HG03432 (cell line): ENCODE measurements at regions not wholly inside any gene's neighbourhood (a gene's known extent, or its start where the extent isn't known, plus 50 kb on each side); places are given as distances from the start of the nearest gene placed in this dataset.

Source experiments
- ATAC-seq: cut with Tn5 transposase; IDR thresholded peaks from one replicate; pipeline ENCODE4 v1.9.1; 2021; ENCODE audit warnings: mild to moderate bottlenecking, moderate library complexity; ENCODE audit not compliant: unreplicated experiment

DNA sequence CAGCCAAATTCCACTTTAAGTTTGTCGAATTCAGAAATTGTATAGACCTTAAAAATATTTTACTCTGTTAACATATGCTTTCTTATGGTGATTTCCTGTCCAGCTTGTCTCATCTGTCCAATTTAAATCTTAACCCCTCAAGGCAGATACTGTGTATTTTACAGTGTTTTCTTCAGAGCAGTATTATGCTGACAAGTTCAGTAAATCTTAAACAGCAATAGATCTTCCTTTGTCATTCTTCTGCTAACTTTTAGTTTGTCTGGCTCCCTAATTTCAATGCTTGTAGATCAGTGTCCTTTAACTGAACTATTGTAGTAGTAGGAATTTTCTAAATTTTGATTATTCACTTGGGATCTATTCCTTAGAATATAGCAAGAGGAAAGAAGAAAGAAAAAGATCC, 52.8 kb upstream of the MEIS1 start:
- no peak for ATAC-seq

DNA sequence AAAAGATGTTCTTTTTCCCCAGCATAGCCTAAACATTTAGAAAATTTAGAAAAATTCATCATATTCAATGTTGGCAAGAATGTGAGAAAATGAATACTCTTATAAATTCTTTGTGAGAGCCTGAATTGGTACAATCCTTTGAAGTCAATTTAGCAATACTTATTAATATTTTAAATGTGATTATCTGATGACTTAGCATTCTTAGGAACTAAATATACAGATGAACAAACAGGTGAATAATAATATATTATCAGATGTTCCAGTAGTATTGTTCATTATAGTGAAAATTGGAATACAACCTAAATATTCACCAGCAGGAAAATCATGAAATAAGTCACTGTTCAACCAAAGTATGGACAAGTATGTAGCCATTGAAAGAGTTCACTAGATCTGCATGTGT, 55.5 kb upstream of the MEIS1 start:
- no peak for ATAC-seq

DNA sequence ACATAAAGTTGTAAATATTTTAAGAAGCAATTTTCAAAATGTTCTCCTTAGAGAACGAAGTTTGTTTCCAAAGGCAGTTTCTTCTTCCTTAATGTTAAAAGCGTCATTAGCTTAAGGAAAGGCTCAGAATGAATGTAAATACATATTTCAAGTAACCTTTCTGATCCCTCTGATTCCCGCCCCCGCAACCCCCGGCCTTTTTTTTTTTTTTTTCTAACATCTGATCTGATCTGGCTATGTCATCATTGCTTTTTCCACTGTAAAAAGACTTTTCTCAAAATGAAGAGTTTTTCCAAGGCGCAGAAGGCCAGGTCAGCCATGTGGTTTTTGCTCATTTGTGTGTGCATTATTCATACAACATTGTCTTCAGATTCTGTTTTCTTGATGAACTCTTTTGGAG, 57.1 kb upstream of the MEIS1 start:
- ATAC-seq, result no peak

DNA sequence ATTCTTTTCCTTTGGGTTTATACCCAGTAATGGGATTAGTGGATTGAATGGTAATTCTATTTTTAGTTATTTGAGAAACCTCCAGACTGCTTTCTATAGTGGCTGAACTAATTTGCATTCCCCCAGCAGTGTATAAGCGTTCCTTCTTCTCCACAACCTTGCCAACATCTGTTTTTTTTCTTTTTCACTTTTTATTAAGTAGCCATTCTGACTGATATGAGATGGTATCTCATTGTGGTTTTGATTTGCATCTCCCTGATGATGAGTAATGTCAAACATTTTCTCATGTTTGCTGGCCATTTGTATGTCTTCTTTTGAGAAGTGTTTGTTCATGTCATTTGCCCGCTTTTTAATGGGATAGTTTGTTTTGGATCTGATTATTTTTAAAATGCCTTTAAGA, 64.1 kb upstream of the MEIS1 start:
- no peak for ATAC-seq

DNA sequence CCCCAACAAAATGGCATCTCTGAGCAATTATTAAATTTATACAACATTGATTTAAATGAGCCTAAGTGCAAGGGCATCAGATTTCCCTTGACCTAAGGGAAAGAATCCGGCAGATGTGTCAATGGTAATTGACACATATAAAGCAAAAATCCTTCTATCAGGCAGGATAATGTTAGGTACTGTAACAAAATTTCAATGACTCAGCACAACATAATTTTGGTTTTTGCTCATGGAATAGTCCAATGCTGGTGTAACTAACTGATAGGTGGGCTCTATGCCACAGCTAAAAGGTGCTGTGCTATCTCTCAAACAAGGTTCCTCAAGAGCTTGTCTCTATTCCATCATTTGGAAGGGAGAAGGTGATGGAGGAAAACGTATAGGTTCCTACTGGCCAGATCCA, 68.3 kb upstream of the MEIS1 start:
- ATAC-seq, result no peak

DNA sequence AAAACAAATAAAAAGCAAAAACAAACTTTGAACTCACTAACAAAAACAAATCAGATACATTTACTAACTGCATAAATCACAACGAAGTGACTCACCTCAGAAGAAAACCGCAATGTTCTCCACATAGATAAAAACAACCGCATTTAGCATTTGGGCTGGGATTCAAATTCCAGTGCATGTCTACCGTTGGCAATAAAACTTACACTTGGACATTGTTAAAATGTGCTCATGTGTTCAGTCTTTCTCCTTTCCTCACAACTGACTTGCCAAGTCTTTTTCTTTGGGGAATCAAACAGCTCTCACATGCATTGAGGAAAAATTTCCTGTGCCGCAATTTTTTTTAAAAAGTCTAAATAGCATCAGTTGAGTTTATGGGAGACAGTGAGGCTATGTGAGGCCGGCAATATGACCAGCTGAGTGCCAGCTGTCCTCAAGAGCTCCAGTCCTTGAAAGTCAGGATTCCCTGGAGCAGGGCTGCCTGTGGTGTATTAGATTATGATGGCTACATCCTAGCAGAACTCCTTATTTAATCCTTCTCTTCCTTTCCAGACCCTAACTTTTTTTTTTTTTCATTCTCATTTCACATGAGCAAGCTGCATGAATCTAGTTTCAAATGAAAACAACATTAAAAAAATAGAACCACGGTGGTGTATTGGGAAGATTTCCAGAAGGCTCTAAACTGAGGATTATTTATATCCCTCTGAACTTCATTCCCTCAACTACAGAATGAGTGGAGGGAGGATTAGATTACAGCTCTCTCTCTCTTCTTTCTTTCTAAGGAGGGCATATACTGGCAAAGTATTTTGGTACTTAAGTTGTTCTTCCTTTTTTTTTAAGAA, 70.2 kb upstream of the MEIS1 start:
- no peak for ATAC-seq

DNA sequence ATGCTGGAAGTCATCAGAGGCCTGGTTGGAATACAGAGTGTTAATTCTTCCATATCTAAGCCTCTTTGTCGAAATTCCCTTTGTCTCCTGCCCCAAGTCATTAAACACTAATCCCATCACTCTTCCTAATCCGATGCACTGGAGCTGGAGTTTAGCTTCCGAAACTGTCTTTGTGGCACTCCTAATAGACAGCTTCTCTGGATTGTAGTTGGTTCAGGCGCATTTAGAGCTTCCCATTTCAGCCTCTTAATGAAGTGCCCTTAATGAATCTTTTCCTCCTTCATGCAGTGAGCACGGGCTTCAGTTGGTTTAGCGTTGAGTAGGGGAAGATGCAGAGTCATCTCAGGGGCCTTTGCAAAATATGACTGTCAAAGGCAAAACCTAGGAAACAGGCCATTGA, 72.2 kb upstream of the MEIS1 start:
- no peak for ATAC-seq

DNA sequence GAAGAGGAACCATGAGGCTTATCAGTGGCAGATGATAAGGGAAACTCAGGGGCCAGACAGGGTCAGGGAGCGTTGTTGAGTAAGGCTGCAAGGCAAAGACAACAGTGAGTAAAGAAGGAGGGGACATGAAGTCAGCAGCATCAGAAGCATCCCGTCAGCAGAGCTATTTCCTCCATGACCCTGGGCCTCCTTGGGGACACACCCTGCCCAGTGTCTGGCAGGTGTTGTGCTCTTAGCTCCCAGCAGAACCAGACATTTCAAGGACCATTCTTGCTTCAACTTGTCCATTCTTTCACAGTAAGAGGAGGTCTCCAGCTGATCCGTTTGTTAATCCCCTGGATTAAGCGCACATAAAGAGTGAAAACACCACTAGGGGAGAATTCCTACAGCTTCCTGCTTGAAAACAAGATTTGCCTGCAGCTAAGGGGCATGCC, 88.7 kb upstream of the MEIS1 start:
- no peak for ATAC-seq

DNA sequence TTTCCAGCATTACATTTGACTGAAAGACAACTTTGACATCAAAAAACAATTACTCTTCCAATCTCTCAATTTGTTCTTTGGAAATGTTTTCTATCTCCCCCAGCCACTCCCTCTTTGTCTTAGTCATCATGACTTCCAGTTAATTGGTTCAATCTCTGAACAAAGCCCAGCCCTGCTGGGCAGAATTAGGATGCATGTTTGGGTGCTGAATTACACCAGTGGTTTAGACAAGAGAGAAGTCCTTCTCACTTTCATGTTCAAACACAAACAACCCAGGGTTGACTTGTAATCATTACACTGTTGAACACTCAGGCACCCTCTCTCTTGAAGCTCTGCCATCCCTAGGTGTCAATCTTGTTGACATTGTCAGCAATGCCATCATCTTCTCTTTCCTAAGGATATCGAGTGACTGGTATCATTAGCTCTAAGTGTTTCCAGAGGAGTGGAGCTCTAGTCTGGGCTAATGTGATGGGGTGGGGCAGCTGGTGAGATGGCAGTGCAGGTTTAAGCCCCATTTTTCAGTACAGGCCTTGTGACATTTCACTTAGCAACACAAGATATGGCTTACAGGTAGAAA, 90.8 kb upstream of the MEIS1 start:
- no peak for ATAC-seq

DNA sequence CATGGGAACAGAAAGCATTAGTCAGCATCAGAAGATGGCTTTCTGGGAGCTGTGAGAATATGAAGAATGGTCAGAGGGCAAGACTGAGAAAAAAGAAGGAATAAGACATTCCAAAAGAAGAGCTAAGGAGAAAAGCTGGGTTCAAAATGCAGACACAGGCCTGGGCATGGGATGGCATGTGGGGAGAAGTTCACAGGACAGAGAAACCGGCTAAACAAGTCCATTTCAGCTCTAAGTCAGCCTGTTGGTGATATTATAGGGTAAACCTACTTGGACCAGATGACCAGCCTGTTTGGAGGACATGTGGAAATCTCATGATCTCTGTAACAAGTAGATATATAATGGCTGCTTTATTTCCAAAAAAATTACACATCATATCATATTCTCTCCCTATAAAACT, 91.7 kb upstream of the MEIS1 start:
- ATAC-seq, result no peak

DNA sequence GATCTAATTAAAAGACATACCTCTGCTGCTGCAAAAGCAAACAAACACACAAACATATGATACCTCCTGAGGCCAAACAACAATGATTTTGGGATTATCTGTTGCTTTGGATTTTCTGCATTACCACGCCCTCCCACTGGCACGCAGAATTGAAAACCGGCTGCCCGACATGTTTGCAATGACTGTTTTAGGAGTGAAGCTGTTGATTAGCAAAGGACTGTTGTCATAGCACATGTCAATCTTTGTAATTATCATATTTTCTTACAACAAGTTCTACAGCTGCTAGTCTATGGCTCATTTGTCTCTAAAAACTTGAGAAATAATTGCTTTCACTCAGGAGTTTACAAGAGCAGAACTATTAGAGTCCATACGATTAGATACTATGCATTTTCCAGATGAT, 94.4 kb upstream of the MEIS1 start:
- no peak for ATAC-seq

DNA sequence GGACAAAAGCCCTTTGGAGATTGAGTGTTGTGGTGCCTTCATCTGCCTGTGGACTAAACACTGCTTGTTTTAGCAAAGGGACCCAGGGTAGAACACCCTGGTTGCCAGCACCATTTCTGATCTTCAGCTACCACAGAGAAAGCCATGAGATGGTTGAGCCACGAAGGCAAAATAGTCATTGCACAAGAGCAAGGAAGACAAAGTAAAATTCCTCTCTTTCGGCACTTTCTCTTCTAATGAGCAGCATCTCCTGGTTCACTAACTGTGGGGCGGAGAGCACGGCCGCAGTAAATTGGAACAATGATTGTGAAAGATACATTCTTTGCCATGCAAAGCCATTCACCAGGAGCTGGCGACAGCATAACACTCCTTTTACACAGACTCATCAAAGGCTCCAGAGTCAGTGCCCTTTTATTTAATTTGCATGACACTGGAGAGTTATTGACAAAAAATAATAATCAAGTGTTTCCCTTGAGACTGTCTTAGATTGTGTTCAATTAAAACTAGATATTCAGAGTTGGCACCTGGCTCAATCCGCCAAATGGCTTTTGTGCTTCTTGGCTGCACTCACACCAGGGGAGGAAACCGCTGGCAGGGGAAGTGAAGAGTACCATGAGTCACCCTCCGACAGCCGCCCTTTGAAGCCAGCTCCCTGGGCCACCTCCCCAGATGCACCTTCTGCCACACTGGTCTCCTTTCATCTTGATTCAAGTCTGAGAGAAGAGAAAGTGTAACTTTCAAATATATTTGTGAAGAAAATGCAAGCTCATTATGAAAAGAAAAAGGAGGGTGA, 100.5 kb upstream of the MEIS1 start:
- ATAC-seq, result no peak

DNA sequence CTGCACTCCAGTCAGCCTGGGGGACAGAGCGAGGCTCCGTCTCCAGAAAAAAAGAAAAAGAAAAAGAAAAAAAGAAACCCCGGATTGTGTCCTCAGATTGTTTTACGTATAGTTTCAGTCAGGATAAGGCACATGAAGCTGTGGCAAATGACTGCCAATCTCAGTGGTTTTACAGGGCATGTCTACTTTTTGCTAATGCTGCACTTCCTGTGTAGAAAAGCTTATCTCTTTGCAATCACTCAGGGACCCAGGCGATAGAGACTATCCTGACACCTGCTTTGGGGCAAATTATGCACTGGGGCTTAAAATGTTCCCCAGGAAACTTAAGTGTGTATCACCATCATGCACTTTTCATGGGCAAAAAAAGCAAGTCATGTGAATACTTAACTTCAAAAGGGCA, 103.7 kb upstream of the MEIS1 start:
- ATAC-seq, result no peak

DNA sequence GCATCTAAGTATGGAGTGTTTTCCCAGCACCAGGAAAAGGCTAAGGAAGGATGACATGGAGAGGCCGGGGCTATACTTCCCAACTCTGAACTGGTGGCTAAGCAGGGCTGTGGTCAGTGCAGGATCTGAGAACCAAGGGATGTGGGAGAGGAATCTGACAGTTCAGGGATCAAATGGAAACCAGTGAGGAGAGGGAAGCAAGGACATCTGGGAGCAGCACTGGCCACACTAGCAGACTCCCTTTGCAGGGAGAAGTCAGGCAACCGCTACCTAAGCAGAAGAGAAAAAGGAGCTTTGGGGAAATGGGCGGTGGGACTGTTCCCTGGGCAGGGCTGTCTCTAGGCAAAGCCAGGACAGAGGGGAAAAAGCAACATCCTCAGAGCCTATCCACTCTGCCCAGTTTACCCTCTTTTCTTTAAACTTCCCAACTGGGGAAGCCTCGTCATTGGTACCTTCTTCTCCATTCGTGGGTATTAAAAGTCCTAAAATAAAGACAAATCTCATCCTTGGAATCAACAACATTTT, 105.8 kb upstream of the MEIS1 start:
- no peak for ATAC-seq

DNA sequence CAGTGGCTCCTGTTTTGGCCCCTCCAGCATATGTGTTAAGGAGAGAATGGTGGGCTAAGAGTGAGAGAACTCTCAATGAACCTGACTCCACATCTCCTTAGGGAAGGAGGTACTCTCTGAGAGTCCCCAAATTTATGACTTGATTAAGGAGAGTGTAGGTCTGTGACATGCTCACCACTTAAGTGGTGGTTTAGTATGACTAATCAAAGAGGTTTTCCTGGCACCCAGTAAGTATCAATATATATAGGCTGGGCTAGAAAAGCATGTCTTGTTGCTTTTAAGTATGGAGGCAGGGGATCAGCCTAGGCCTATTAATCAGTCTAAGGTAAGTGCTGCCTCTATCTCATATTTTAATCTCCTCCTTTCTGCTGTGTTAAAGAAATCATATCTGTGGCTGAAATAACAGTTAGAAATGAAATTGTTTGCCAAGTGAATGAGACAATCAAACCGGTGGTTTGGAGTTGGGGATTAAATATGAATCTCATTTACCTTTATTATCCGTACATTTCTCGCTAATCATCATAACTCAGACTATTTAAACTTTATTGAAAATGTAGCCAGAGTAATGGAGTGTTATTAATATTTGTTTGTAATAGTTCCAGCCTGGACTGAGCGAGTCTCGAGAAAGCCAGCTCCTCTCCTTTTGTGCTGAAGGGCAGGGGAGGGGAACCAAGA, 107.7 kb upstream of the MEIS1 start:
- ATAC-seq, result no peak

DNA sequence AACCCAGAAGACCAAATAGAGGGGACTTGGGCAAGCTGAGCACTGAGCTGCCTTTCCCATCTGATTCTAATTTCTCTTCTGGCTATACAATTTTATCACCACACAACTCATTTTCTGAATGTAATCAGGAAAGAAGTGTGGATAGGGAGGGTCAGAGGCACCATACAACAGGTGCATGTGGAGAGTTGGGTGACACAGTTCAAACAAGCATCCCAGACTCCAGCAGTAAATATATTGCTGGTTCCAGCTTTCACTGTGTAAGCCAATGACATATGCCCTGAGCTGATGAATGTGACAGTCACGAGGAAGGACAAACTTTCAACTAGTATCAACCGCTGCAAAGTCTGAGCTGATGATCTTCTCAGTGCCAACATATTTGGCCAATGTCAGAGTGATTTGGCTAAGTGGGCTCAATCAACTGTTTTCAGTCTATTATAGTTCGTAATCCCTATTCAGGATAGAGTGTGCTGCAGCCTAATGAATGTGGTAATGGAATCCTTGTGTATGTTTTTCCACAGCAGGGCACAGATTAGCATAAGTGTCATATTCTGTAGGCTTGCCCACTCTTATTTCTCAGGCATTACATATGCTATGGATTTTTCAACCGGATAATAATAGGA, 109.9 kb upstream of the MEIS1 start:
- ATAC-seq, result no peak

DNA sequence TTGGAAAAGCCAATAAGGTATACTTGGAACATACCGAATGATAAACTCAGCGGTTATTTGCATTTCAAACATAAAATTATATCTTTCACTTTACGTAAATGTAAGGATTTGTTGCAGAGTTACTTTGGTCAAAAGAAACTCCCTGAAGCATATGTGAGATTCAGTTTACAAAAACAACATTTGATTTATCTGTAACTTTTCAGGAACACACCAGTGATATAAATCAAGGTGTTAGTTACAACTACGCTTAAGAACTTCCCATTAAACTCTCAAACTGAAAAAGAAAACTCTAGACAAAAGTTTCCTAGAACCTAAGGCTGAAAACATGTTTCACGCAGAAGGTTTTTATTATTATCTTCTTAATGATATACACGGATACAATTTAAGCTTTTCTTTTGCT, 110.6 kb upstream of the MEIS1 start:
- ATAC-seq, result no peak

DNA sequence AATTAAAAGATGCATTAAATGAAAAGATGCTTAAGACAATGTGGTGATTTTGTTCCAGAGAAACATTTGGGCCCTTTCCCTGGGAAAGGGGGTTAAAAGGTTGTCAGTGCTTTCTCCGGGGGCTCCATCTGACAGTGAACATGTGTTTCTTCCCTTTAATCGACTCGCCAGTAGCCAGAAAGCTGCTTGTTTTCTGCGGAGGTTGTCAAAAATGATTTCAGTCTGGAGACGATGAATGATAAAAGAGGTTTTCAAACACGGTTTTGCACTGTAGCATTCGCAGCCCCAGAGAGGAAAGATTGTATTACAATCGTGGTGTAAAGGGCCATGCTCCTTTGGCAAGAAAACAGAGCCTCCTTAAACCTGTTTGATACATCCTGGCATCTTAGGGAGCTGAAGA, 111.5 kb upstream of the MEIS1 start:
- ATAC-seq, result no peak

DNA sequence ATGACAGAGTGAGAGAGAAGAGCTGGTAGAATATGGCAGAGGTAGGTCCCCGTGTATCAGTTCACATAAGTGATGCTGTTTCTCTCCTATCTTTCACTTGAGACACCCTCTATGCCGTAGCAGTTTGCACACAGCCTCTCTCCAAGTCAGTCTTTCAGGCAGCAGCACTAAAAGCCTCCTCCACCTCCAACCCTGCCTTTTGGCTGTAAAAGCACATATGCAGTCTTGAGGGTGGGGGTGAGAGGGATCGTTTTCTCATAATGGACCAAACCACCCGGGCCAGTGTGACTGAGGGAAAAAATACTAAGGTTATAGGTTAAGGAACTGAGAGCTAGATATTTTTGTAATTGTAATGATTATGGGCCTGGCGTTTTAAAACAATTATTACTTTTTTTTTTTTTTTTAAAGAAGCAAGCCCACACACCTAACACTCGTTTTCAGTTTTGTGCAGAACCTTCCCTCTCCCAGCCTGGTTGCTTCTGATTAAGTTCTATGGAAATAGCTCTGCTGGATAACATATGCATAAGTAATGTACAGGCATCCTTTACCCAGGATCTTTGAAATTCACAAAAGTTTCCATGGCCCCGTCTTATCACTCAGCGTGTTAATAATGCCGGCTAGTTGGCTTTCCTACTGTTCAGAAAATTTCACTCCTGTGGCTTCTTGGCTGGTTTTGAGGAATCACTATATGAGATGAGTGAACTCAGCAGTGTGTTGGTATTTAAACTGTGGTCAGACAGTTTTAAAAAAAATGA, 112.2 kb upstream of the MEIS1 start:
- no peak for ATAC-seq

DNA sequence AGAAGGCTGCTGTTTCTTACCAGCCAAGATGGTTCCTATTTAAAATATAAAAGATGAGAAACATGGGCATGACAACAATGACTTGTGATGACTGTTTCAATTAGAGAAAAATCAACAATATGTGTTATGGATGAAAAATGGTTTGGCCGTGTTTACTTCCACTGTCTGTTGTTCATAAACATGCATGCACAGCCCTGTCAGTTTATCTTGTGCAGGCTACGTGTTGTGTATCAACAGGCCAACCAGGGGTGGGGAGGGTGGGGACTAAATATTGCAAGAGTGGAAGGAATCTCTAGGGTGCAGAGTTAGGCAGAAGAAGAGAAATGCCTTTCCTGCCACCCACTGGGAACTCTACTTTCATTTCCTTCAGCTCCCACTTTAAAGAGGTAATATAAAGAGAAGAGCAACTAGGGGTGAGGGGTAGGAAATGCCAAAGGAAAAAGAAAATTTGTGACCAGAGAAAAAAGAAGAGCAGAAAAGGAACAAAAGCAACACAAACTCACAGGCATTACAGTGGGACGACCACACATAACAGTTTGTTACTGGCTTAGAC, 116.8 kb upstream of the MEIS1 start:
- no peak for ATAC-seq
